ENCODE measurements at regions not wholly inside any gene's neighbourhood (a gene's known extent, or its start where the extent isn't known, plus 50 kb on each side); places are given as distances from the start of the nearest gene placed in this dataset.
"Not testable (repeated sequence)": the region's sequence is repeated elsewhere in the genome, so short reads cannot be mapped to it uniquely, and the experiment has no call there.

GRCh38 chr21:8464403-8465152, 2056.8 kb upstream of the TPTE start:
- not testable (repeated sequence) for TF ChIP-seq NANOG (IDR thresholded peaks at IDR 0.05; ENCODE audit: borderline replicate concordance); CTCF (conservative IDR thresholded peaks at IDR 0.05; ENCODE audit: low read depth in 2 of 2); EZH2phosphoT487 (IDR thresholded peaks at IDR 0.05; ENCODE audit: unreplicated experiment); POLR2AphosphoS5 (IDR thresholded peaks at IDR 0.05; ENCODE audit: low read depth); EZH2 (IDR thresholded peaks at IDR 0.05; ENCODE audit: low read depth, unreplicated experiment); ETS1 (IDR thresholded peaks at IDR 0.05); REST (IDR thresholded peaks at IDR 0.05; ENCODE audit: unreplicated experiment); ZNF331 (CRISPR knock-in tag; IDR thresholded peaks at IDR 0.05; ENCODE audit: low read depth); CREB1 (CRISPR knock-in tag; IDR thresholded peaks at IDR 0.05; ENCODE audit: low read depth); ZNF114 (CRISPR knock-in tag; IDR thresholded peaks at IDR 0.05); JUNB (IDR thresholded peaks at IDR 0.05; ENCODE audit: unreplicated experiment)
